Astrocyte of the cerebellum (primary cell): ENCODE measurements at regions not wholly inside any gene's neighbourhood (a gene's known extent, or its start where the extent isn't known, plus 50 kb on each side); places are given as distances from the start of the nearest gene placed in this dataset.
"Not testable (repeated sequence)": the region's sequence is repeated elsewhere in the genome, so short reads cannot be mapped to it uniquely, and the experiment has no call there.

Source experiments
- DNase-seq: peaks from one replicate; pipeline ENCODE4 v3.0.0-alpha.2; 2011; ENCODE audit warnings: low read depth
- H3K4me3 ChIP-seq: 2 replicates; pipeline ENCODE4 v1.5.1; 2011; ENCODE audit warnings: mild to moderate bottlenecking, low read depth, low read length, moderate library complexity
- in situ Hi-C: cut with HindIII; loops from 2 replicates; pipeline ENCODE4 v1.10.0; 2017; ENCODE audit warnings: low sequenced_read_pairs
- TF ChIP-seq, protein P1 (sequence below): IDR thresholded peaks from 2 replicates; pipeline ENCODE4 v1.5.1; 2012; ENCODE audit warnings: low read length, low read depth, moderate library complexity, mild to moderate bottlenecking; ENCODE audit errors: missing control alignments

DNA sequence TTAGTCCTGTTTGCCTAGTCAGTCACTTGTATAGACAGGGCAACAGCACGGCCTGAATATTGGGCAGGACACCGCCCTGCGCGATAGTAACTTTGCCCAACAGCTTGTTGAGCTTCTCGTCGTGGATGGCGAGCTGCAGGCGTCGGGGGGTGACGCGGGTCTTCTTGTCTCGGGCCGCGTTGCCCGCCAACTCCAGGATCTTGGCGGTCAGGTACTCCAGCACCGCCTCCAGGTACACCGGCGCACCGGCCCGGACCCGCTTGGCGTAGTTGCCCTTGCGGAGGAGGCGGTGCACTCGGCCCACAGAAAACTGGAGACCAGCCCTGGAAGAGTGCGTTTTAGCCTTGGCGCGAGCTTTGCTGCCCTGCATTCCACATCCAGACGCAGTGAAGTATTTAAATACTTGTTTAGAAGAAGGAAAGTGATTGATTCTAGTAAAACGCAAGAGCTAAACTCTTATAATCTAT is 92.8 kb upstream of the BTN3A2 start:
- TF ChIP-seq, protein P1, sequence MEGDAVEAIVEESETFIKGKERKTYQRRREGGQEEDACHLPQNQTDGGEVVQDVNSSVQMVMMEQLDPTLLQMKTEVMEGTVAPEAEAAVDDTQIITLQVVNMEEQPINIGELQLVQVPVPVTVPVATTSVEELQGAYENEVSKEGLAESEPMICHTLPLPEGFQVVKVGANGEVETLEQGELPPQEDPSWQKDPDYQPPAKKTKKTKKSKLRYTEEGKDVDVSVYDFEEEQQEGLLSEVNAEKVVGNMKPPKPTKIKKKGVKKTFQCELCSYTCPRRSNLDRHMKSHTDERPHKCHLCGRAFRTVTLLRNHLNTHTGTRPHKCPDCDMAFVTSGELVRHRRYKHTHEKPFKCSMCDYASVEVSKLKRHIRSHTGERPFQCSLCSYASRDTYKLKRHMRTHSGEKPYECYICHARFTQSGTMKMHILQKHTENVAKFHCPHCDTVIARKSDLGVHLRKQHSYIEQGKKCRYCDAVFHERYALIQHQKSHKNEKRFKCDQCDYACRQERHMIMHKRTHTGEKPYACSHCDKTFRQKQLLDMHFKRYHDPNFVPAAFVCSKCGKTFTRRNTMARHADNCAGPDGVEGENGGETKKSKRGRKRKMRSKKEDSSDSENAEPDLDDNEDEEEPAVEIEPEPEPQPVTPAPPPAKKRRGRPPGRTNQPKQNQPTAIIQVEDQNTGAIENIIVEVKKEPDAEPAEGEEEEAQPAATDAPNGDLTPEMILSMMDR, result no peak
- in situ Hi-C loops, result no loop called here
- no peak for DNase-seq
- H3K4me3 ChIP-seq, result peak overlapping the region; percentile 62

DNA sequence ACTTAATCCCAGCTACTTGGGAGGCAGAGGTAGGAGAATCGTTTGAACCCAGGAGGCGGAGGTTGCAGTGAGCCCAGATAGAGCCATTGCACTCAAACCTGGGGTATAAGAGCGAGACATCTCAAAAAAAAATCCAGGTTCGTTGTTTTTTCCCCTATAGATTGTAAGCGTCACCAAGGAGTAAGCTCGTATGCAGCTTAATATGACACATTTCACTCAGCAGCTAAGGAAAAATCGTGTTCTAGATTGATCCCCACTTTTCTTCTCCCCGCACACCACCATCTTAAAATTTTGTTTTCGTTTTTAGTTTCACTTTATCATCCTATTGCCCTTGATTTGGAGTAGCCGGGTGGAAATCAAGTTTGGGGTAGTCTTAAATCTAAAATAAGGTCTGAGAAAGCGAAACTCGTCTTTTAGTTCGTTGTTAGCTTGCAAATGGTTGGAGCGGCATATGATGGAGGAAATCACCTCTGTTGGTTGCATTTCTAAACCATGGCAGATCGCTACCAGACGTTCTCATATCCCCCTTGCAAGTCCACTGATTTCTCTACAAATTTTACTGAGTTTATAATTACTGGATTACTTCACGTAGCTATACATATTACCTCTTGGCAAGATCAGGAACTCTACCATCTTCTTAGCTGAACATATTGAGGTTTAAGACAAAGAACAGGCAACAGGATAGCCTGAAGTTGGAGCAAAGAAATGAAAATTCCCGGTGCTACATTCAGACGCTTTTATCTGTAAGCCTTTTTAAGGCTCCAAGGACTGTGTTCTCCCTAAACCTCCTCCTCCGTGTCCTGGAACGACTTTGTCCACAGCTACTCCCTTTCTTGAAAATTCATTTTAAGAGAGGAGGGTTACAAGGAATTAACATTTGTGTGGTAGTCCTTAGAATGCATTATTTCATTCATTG is 91.1 kb upstream of the BTN3A2 start:
- peak overlapping the region; percentile 62 for H3K4me3 ChIP-seq
- TF ChIP-seq, protein P1, result no peak
- DNase-seq, result no peak
- in situ Hi-C loops, result no loop called here

DNA sequence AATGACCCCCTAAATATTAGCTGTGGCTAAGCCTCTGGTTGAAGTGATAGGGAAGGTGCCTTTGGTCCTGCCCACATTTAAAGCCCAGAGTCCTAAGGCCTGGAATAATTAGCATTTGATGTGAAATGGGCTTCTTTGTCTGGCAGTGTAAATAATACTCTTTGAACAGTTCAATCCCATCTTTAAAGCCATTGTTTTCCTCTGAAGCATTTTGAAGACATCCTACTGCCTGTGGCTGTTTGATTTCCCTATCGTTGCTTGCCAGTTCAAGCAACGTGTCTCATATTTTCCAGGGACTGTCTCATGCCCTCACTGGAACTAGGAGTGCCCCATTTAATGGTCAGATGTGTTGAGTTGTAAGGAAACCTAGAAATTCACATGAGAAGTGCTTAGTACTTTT is 89.3 kb upstream of the BTN3A2 start:
- no peak for DNase-seq
- no peak overlapping the region for H3K4me3 ChIP-seq
- in situ Hi-C loops, result no loop called here
- TF ChIP-seq, protein P1, result no peak

DNA sequence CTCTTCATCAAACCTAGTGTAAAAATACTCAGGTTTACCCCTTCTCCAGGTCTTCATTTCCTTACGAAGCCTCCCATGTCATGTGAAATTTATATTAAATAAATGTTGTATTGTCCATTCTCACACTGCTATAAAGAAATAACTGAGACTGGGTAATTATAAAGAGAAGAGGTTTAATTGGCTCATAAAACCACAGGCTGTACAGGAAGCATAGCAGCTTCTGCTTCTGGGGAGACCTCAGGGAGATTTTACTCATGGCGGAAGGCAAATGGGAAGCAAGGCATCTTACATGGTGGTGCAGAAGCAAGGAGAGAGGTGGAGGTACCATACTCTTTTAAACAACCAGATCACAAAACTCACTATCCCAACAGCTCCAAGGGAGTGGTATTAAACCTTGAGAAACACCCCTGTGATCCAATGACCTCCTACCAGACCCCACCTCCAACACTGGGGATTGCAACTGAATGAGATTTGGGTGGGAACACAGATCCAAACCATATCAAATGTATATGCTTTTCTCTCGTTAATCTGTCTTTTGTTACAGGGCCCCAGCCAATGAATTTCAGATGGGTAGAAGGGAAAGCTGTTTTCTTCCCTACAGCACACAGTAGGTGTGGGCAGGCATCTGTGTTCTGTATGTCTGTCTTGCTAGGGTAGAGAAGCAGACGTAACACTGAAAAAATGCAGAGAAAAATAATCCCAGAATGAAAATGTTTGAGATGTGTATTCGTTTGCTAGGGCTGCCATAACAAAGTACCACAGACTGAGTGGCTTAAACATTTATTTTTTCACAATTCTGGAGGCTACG is 88.0 kb upstream of the BTN3A2 start:
- H3K4me3 ChIP-seq, result no peak overlapping the region
- in situ Hi-C loops, result no loop called here
- DNase-seq, result no peak
- TF ChIP-seq, protein P1, result no peak

DNA sequence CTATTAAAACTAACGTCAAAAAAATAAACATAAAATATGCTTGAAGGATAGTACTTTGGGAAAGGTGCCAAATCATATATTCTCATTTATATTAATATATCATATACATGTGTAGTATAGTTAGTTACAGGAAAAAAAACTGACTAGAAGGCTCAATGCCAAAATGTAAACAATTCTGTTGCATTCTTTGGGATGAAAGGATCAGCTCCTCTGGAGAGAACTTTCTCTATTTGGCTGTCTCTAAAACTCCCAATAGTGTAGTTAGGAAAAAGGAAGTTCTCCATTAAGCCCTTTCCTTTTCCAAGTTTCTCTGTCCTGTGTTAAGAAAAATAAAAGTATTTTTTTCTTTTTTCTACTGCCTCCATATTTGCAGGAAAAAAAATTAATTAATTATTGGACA is 86.5 kb upstream of the BTN3A2 start:
- in situ Hi-C loops, result no loop called here
- TF ChIP-seq, protein P1, result no peak
- no peak for DNase-seq
- no peak overlapping the region for H3K4me3 ChIP-seq

DNA sequence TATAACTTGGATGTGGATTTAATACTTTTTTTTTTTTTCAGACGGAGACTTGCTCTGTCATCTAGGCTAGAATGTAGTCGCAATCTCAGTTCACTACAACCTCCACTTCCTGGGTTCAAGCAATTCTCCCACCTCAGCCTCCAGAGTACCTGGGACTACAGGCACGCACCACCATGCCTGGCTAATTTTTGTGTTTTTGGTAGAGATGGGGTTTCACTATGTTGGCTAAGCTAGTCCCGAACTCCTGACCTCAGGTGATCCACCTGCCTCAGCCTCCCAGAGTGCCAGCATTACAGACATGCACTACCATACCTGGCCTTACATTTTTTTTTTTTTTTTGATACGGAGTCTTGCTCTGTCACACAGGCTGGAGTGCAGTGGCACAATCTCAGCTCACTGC is 85.6 kb upstream of the BTN3A2 start:
- in situ Hi-C loops, DNase-seq, H3K4me3 ChIP-seq: not testable (repeated sequence)

DNA sequence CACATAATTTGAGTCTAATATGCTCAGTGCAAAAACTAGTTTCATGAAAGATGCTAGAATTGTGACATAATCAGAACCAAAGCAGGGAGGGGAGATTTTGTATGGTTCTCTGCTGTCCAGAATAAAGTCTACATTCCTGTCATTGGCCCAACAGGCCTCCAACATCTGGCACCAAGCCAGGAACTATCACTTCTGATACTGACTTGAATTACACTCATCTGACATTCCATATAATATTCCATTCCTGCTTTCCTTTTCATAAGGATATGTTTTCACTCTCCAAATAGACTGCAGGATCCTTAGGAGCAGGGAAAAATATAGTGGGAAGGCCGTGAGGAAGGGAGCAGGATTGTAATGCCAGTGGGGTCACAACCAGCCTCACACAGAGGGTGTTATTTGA is 84.6 kb upstream of the BTN3A2 start:
- in situ Hi-C loops, result no loop called here
- DNase-seq, result no peak
- TF ChIP-seq, protein P1, result no peak
- H3K4me3 ChIP-seq, result no peak overlapping the region
